ENCODE measurements at regions not wholly inside any gene's neighbourhood (a gene's known extent, or its start where the extent isn't known, plus 50 kb on each side); places are given as distances from the start of the nearest gene placed in this dataset.
A peak's percentile ranks its signal among the peaks of the same experiment; 100 is the strongest.
"Not testable (repeated sequence)": the region's sequence is repeated elsewhere in the genome, so short reads cannot be mapped to it uniquely, and the experiment has no call there.

DNA sequence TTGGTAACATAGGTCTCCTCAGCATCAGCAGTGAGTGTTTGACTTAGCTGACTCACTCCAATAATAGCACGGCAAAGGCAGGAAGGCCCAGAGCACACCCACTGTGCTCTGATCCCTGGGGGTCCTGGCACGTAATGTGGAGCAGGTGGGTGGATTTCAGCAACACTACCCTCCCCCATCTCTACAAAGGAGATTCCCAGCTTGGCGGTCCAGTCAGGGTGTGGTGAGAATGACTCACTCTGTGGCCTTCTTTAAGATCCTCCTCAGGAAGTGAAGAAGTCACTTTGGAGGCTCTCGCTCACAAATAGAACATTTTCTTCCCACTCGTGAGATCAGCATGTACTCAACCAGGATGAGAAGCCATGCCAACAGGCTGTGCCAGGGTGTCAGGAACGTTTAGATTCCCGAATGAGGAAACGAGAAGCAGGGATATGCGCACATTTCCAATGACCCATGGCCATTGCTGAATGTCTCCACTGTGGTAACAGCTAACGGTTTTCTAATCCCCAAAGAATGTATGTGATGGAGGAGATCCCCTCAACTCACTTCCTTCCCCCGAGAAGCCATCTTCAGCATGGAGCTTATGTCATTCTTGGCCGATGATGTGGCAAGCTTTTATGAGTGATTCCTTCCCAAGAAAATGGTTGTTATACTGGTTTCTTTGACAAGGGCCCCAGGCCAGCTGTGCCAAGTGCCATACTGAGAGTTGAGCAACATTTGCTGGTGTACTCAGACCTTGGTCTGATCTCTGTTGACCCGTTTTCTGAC, 365.2 kb downstream of the C16orf95 start:
- DNase-seq (ENCODE audit: low read depth in 2 of 2) = peak in 1 of 2 donors; percentile 74

DNA sequence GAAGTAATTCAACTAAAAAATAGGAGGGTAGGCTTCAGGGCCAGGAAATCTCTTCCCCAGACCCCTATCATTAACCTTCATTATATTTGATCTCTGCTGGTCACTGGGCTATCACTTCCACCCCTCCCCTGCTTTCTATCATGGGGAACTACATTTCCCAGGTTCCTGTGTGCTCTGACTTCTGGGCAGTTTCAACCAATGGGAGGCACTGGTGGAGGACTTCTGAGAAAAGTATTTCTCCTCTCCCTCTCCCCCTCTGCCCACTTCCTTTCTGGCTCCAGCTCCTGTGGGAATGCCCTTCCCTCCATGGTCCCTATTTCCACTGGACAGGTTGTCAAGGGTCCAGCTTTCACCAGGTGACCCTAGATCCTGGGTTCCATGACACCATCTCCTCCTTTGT, 364.4 kb downstream of the C16orf95 start:
- DNase-seq (ENCODE audit: low read depth in 2 of 2) = no peak

DNA sequence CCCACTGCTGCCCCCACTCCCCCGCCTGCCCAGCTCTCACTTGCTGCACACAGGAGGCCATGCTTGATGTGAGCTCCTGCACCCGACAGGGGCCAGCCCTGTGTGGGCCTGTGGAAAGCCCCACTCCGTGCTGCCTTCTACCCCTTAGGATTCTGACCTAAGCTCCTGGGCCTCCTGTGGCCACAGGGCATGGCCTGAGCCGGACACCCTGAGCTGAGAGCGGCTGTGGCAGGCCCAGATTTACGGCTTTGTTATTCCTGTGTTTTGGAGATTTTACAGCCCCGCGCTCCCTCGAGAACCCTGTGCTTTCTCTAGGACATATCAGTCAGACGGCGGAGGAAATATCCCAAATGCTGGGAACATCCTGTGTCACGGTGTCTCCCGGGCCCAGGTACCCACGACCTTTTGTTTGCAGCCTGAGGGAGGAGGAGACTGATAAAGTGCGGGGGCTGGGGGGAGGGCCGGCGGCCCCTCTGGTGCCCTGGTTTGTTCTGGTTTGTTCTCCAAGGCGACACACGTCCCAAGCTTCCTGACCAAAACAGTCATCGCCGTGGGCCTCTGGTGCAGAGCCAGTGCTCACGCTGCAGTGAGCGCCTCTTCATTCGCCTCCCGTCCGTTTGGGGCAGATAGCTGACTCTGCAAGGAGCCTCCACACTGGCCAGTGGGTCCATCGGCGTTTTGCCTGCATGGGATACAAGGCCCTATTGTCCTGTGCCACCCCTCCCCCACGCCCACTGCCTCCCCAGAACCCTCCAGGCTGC, 363.4 kb downstream of the C16orf95 start:
- DNase-seq (ENCODE audit: low read depth in 2 of 2) = peak; percentile 60 to 87

DNA sequence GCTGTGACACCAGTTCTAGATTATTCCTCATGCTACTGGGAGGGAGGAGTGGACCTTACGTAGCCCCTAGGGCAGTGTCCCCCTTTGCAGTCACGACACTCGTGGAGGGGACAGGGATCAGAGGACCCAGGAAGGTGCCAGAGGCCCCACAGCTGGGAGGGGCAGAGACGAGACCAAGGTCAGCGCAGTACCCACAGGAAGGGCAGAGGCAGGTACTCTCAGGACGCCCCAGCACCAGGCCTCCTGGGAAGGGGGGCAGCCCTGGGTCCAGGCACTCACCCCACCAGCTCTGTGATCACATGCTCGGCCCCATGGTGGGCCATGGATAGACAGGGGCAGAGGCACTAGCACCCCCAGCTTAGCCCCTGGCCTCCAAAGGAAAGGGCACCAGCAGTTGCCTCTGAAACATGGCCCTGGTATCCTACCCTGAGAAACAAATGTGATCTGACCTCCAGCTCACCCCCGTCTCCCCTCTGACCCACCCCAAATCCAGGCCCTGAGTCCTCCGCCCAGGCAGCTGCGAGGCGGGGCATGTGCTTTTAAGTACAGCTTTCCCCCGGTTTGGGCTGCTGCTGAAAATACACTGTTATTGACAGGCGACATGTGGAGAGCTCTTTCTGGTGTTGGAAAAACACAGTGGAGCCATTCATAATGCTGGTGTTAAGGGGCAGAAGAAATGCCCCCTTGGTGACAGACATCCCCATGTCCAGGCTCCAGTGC, 361.9 kb downstream of the C16orf95 start:
- DNase-seq (ENCODE audit: low read depth in 2 of 2) = no peak

DNA sequence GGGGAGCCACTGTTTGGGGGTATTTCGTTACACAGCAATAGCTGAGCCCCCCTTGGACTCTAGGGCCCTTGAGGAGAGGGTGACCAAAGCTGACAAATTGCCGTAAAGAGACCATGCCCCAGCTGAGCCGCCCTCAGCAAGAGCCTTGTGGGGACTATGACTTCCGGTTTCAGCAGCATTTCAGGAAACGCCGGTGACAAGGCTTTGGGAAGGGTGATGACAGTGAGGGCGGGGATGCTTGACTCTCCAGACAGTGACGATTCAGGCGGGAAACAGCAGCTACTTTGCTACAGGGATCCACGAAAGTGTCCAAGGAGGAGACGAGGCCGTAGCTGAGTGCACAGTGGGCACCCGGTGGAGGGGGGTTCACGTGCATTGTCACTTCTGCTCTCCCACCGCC, 360.8 kb downstream of the C16orf95 start:
- DNase-seq (ENCODE audit: low read depth in 2 of 2) = peak in 1 of 2 donors; percentile 25

DNA sequence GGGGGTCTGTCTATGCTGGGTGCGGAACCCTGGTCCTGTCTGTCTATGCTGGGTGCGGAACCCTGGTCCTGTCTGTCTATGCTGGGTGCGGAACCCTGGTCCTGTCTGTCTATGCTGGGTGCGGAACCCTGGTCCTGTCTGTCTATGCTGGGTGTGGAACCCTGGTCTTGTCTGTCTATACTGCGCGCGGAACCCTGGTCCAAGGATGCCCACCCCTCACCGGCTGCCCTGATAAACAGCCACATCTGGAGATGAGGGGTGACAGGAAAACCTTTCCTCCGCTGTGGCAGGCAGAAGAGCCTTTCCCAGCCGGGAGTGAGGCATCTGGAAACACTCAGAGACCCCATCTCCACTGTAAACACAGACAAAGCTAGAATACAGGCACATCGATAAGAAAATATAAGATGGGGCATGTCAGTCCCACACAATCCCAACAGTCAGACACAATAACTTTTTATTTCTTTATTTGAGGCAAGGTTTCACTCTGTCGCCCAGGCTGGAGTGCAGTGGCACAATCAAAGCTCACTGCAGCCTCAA, 359.5 kb downstream of the C16orf95 start:
- not testable (repeated sequence) for DNase-seq (ENCODE audit: low read depth in 2 of 2)

DNA sequence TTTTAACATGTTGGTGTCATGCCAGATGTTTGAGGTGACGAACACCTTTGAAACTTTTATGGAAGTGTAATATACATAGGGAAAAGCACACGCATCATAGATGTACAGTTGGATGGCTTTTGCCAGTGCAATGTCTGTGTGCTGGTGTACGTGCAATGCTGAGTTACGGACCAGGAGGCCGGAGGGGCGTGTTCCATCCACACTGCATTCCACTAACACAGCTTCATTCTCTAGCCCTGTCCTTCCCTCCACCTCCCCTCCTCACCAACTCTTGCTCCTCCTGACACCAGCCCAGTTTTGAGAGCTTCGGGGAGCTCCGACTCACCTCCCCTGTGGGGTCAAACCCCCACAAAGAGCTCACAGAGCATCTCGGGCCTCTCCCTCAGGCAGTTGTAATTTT, 358.8 kb downstream of the C16orf95 start:
- DNase-seq (ENCODE audit: low read depth in 2 of 2) = no peak

DNA sequence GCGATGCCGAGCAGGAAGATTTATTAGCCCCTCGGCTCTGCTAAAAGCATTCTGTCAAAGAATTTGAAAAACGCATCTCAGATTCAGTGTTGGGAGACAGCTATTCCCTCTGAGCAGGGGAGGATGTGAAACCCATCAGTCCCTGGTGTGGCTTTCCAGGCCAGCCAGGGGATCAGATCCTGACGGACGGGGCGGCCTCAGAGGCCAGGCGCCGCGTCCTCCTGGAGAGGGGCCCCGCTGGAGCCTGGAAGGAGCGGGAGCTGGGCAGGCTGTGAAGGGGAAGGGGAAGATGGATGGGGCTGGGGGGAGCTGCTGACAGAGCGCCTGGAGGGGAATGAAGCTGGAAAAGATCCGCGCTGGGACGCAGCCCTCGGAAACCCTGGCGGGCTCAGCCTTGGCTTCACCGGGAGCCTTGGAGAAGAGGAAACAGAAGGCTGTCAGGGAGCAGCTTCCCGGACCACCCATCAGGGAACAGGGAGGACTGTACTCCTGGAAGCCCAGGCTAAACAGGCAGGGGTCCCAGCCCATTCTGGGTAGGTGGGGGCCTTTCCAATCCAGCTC, 358.0 kb downstream of the C16orf95 start:
- DNase-seq (ENCODE audit: low read depth in 2 of 2) = no peak

DNA sequence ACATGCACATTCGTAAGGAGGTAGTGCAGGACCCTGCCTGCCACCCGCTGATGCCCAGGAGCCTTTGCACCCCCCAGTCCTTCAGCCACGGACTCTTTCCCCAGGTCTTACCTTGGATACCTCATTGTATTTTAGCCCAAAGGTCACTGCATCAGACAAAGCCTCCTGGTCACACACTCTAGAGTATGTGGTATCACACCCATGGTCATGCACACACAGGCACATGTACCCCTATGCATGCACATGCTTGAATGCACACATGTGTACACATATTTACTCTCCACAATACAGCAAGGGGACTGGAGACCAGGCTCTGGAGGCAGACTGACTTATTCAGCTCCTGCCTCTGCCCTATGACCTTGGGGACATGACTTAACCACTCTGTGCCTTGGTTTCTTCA, 357.5 kb downstream of the C16orf95 start:
- DNase-seq (ENCODE audit: low read depth in 2 of 2) = no peak

DNA sequence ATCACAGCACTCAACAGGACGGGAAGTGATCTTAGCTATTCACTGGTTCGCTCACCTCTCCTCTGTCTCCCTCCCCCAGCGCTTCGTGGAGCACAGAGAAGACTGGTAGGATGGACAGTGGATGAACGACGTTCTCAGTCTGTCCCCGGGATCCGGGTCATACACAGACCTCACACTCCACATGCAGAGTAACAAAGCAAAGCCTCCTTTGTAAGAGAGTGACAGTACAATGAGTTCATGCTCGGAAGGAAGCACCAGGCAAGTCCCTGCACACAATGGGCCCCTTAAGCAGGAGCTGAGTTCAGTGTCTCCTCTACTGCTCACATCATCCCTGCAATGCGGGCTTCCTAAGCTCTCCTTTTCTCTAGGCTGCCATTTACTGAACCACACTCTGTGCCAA, 356.9 kb downstream of the C16orf95 start:
- DNase-seq (ENCODE audit: low read depth in 2 of 2) = no peak

DNA sequence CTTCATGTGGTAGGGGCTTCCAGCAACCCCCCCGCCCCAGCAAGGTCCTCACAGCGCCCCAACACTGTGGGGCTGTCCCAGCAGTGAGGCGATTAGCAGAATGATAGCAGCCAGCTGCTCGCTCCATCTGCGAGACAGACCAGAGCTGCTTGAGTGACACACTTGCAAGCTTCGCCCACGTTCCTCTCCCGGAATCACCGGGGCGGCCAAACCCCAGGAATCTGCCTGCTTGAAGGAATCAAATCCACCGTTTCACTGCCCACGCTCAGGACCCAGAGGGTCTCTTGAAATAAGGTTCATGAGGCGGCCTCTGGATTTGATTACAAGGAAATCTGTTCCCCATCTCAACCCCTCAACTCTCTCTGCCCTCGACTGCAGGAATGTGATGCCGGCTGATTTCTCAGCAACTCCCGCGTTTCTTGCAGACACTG, 356.0 kb downstream of the C16orf95 start:
- no peak for DNase-seq (ENCODE audit: low read depth in 2 of 2)

DNA sequence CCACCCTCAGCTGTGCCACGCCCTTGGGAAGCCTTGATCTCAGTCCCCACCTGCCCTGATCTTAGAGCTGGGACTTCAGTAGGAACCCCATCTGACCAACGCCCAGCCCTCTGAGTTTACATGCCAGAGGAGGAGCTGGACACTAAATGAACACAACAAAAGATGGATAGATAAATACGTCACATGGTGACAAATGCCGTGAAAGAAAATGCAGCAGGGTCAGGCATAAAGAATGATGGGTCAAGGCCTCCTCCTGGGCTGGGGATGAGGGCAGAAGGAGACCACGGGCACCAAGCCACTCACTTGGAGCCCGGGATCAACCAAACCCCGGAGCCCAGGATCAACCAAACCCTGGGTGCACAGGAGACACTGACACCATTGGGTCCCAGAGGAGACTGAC, 354.9 kb downstream of the C16orf95 start:
- no peak for DNase-seq (ENCODE audit: low read depth in 2 of 2)

DNA sequence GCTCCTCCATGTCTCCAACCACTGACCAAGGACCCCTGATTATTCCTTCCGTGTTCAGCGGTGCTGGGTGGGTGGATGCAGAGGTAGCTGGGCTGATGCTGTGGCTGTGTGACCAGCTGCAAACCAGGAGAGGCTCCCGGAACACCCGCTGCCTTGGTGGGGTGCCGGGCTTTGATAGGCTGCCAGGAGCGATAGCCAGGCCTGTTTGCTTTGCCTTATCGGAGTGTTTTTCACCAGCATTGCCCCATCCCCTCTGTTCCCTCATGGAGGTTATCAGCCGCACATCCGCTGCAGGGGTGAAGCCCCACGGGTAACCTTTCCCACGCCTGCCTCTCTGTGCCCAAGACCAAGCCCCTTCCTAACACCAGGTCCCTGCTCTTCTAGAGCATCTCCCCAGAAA, 354.3 kb downstream of the C16orf95 start:
- DNase-seq (ENCODE audit: low read depth in 2 of 2) = no peak

DNA sequence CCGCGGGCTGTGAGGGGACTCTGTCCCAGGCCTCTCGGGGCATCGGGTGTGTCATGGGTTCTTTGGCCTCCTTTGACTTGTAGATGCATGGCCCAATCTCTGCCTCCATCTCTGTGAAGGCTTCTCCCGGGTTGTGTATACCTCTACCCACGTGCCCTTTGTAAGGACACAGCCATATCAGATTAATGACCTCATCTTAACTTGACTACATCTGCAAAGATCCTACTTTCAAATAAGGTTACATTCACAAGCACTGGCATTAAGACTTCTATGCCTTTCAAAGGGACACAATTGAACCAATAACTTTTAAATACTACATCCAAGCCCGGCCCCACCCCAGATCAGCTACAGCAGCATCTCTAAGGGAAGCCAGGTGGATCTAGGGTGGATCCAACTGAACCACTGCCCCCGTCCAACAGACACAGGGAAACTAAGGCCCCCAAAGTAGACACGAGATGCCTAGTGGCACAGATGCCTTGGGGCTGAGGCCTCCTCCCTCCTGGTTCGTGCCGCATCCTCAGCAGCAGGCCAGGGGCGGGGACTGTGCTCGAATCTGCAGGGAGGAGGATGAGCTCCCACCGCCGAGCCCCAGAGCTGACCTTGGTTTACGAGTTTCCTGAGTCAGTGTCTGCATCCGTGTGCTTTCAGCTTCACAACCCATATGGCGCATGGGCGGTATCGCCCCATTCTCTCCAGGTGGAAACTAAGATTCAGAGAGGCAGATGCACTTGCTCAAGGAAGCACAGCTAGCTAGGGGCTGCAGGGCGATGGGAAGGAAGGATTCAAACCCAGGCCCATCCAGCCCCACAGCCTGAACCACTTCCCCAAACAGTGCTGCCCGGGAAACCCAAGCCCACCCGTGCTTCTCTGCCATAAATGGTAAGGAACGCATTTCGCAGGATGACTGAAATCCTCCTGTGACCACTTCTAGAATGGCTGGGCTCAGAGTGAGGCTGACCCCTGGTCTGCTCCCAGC, 353.3 kb downstream of the C16orf95 start:
- DNase-seq (ENCODE audit: low read depth in 2 of 2) = no peak

DNA sequence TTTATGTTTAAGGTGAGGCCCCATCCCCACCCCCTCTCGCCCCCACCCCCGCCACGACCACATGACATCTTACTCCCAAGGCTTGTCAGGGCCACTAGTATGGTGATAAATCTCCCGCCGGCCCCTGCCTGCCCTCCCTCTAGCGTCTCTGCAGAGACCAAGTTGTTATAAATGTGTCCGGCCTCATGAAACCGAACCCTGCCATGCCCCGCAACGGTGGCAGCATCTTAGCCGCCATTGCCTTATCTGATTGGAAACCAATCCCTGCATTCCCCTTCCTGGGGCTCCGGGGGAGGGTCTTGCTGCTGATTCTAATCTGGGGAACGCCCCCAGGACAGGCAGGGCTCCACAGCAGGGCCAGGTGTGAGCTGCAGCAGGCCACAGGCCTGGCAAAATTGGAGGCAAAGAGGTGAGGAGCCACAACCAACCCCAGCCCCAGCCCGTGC, 352.4 kb downstream of the C16orf95 start:
- no peak for DNase-seq (ENCODE audit: low read depth in 2 of 2)

DNA sequence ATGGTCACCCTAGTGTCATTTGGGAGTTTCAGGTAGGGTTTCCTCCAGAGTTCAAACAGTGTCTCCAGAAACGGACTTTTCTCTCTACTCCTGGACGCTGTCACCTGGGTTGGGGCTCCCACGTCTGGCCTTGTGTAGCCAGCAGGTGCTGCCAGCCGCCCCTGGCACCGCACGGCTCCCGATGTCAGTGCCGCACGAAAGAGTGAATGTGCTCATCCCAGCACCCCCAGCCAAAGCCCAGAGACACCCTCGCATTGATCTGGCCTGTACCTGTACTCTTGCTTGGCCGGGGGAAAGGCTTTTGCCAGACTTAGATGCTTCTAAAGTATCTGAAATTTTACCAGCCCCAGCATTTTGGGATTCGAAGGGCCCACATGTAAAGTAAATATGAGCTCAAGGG, 351.9 kb downstream of the C16orf95 start:
- no peak for DNase-seq (ENCODE audit: low read depth in 2 of 2)

DNA sequence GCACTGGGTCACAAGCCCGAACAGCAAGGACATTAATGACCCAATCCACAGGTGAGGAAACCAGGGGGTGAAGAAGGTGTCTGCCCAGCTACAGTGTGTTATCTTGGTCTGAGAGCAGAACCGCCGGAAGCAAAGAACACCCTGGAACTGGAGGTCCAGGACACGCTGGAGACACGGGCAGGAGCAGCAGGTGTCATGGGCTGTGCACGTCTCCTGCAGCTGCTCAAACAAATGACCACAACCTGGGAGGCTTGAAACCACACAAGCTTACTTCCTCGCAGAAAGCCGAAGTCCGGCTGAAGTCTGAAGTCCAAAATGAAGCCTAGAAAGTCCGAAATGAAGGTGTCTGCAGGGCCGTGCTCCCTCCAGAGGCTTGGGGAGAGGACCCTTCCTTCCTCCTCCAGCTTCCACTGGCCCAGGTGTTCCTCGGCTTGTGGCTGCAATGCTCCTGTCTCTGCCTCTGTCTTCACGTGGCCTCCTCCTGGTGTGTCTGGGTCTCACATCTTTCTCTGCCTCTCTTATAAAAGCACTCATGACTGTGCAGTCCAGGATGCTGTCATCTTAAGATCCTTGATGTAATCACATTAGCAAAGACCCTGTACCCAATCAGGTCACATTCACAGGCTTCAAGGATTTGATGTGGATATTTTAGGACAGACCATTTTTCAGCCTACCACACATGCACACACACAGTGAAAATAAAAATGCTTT, 351.2 kb downstream of the C16orf95 start:
- DNase-seq (ENCODE audit: low read depth in 2 of 2) = no peak

DNA sequence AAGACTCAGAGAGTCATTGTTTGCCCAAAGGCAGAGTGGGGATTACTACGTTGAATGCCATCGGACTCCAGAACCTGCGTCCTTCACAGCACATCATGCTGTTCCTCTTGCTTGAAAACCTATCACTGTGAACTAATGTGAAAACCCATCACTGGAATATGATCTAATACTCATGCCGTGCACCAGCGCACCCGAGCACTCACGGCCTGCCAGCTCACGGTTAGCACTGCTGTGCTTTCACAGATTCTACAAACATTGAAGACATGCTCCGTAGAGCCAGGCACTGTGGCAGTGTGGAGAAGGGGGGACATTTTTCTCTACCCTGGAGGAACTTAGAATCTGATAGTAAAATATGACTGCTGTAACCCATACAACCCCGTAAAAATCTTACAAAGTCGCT, 350.4 kb downstream of the C16orf95 start:
- DNase-seq (ENCODE audit: low read depth in 2 of 2) = no peak

DNA sequence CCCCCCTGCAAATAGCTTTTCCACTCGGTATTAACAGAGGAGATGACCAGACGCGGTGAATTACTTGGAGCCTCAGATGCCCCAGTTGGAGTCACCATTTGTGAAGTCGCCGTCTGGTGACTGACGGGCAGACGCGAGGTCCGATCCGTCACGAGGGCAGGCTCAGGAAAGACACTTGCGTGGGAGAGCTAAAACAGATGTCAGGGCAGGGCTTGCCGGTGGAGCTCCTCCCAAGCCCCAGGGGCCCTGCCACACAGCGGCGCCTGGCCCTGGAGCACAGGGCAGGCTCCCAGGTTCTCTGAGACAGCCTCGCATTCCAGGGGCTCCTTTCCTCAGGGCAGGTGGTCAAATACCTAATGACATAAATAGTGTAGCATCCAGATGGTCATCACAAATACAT, 348.3 kb downstream of the C16orf95 start:
- no peak for DNase-seq (ENCODE audit: low read depth in 2 of 2)

DNA sequence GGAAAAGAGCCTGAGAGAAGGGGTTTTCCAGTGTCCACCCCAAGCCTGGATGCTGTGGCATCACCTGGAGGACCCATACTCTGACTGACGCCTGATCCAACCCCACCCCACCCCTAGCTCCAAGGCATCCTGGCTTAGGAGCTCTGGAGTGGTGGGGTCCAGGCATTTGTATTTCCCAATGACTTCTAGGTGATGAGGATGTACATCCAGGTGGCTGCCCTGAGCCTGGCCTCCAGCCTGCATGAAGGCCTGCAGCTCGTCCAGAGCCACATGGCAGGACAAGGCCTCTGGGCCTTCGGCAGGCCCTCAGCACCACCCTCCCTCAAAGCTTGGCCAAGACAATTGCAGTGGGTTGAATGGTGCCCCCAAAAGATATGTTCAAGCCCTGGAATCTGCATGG, 347.5 kb downstream of the C16orf95 start:
- no peak for DNase-seq (ENCODE audit: low read depth in 2 of 2)
